Transverse colon (tissue), 4 donors: ENCODE measurements at regions not wholly inside any gene's neighbourhood (a gene's known extent, or its start where the extent isn't known, plus 50 kb on each side); places are given as distances from the start of the nearest gene placed in this dataset.

Experiments
- EP300 ChIP-seq: sonication (generic); formaldehyde crosslinking; IDR thresholded peaks from one replicate; pipeline ENCODE4 v1.6.1; 2017; ENCODE audit warnings: antibody characterized with exemption, low read depth
- POLR2AphosphoS5 ChIP-seq, 3 donors: sonication (generic); formaldehyde crosslinking; IDR thresholded peaks; one replicate each; pipeline ENCODE4 v1.6.1; 2016; ENCODE audit warnings: antibody characterized with exemption in 3 of 3
- TF ChIP-seq, protein P1 (sequence below), 5 experiments: fragments of 200-600 bp in 3 of 5; fragments of 450-650 bp in 2 of 5; sonication (generic) in 3 of 5; IDR thresholded peaks; 1 replicate in 2 of 5; 2 replicates in 3 of 5; pipeline ENCODE4 v1.5.1; 2016 to 2017; ENCODE audit warnings: antibody characterized with exemption in 5 of 5, inconsistent platforms in 3 of 5, mild to moderate bottlenecking in 2 of 5, moderate library complexity in 1 of 5

DNA sequence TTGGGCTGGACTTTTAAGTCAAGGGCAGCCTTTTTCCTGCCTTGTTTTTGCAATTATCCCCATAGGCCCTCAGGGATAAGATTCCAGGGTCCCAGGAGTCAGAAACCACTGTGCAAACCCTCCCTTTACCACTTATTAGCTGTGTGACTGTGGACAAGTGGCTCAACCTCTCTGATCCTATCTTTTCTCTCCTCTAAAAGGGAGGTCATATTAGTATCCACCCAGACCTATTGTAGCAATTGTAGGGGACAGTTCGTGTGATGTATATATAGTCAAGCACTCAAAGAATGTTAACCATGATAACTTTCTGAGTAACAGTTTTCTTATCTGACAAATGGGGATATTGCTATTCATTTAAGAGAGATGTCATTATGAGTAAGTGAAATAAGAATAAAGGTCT, 68.2 kb downstream of the IRX5 start:
- TF ChIP-seq, protein P1, sequence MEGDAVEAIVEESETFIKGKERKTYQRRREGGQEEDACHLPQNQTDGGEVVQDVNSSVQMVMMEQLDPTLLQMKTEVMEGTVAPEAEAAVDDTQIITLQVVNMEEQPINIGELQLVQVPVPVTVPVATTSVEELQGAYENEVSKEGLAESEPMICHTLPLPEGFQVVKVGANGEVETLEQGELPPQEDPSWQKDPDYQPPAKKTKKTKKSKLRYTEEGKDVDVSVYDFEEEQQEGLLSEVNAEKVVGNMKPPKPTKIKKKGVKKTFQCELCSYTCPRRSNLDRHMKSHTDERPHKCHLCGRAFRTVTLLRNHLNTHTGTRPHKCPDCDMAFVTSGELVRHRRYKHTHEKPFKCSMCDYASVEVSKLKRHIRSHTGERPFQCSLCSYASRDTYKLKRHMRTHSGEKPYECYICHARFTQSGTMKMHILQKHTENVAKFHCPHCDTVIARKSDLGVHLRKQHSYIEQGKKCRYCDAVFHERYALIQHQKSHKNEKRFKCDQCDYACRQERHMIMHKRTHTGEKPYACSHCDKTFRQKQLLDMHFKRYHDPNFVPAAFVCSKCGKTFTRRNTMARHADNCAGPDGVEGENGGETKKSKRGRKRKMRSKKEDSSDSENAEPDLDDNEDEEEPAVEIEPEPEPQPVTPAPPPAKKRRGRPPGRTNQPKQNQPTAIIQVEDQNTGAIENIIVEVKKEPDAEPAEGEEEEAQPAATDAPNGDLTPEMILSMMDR (IDR thresholded peaks at IDR 0.05) = no peak
- TF ChIP-seq EP300 (no peak), POLR2AphosphoS5 (IDR thresholded peaks at IDR 0.05) (no peak)
